ENCODE measurements at regions not wholly inside any gene's neighbourhood (a gene's known extent, or its start where the extent isn't known, plus 50 kb on each side); places are given as distances from the start of the nearest gene placed in this dataset.

- TF ChIP-seq HDAC2 (IDR thresholded peaks at IDR 0.05; ENCODE audit: borderline replicate concordance in 1 of 2, low read depth in 2 of 2, low read length in 2 of 2) (no peak), FOSL1 (IDR thresholded peaks at IDR 0.05; ENCODE audit: insufficient read depth, low read depth, low read length) (no peak)
These were observed 148.7 kb upstream of the VRK2 start (continued) for GRCh38 chr2:57897920-57898319.

Measured in H1 (cell line).